ENCODE measurements at regions not wholly inside any gene's neighbourhood (a gene's known extent, or its start where the extent isn't known, plus 50 kb on each side); places are given as distances from the start of the nearest gene placed in this dataset.
"Not testable (repeated sequence)": the region's sequence is repeated elsewhere in the genome, so short reads cannot be mapped to it uniquely, and the experiment has no call there.

GRCh38 chr14:27314231-27314630 is 716.4 kb upstream of the NOVA1 start:
- H3K9me3 Mint-ChIP-seq = peaks cover 0 to 26% (median 6%) of the 10 kb centered on the region in 7 donors
- Histone ChIP-seq H3K36me3 (ENCODE audit: control insufficient read depth, insufficient read depth, low read length) (no peaks in the 10 kb centered on the region), H3K9me3 (ENCODE audit: control insufficient read depth in 2 of 2, low read length in 2 of 2) (peaks cover 2 to 28% of the 10 kb centered on the region in 2 experiments), H3K27me3 (ENCODE audit: control insufficient read depth, insufficient read depth, low read length) (no peaks in the 10 kb centered on the region), H3K4me1 (ENCODE audit: control insufficient read depth, insufficient read depth, low read length, poor library complexity, severe bottlenecking) (no peaks in the 10 kb centered on the region), H3K4me3 (ENCODE audit: low read depth, low read length) (no peak overlapping the region), H3K27ac (ENCODE audit: insufficient read depth, low read length, poor library complexity, severe bottlenecking) (no peak overlapping the region)
- H3K27ac Mint-ChIP-seq = no peak overlapping the region
- no peaks in the 10 kb centered on the region for H3K36me3 Mint-ChIP-seq
- peak overlapping the region in 1 of 4 donors; percentile 21 for H3K4me3 Mint-ChIP-seq
- H3K4me1 Mint-ChIP-seq = no peaks in the 10 kb centered on the region
- ATAC-seq (ENCODE audit: low read depth in 2 of 2) (no peak), DNase-seq (no peak)
- no peaks in the 10 kb centered on the region for H3K27me3 Mint-ChIP-seq

DNA sequence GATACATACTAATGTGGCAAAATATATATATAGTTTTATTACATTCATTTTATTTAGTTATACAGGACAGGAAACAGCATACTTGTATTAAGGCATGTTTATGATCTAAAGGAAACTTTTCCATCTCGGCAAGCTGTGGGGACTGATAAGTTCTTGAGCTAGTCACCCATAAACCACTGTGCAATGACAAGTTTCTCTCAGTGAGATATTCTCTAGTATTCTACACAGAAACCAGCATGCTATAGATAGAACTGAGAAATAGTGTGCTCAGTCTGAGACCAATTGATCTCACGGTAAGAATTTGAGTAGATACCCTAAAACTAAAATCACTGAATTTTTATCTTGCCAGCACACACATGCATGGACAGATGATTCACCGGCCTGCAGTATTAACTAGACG is 717.6 kb upstream of the NOVA1 start:
- H3K27ac Mint-ChIP-seq = no peak overlapping the region
- ATAC-seq (ENCODE audit: low read depth in 2 of 2) (no peak), DNase-seq (no peak)
- H3K4me3 Mint-ChIP-seq = no peak overlapping the region
- no peaks in the 10 kb centered on the region for H3K4me1 Mint-ChIP-seq
- Histone ChIP-seq H3K27ac (ENCODE audit: insufficient read depth, low read length, poor library complexity, severe bottlenecking) (no peak overlapping the region), H3K36me3 (ENCODE audit: control insufficient read depth, insufficient read depth, low read length) (no peaks in the 10 kb centered on the region), H3K4me3 (ENCODE audit: low read depth, low read length) (no peak overlapping the region), H3K27me3 (ENCODE audit: control insufficient read depth, insufficient read depth, low read length) (no peaks in the 10 kb centered on the region), H3K4me1 (ENCODE audit: control insufficient read depth, insufficient read depth, low read length, poor library complexity, severe bottlenecking) (no peaks in the 10 kb centered on the region), H3K9me3 (ENCODE audit: control insufficient read depth in 2 of 2, low read length in 2 of 2) (peaks cover 0 to 21% of the 10 kb centered on the region in 2 experiments)
- H3K36me3 Mint-ChIP-seq = no peaks in the 10 kb centered on the region
- H3K9me3 Mint-ChIP-seq = peaks cover 0 to 24% (median 6%) of the 10 kb centered on the region in 7 donors
- H3K27me3 Mint-ChIP-seq = no peaks in the 10 kb centered on the region

DNA sequence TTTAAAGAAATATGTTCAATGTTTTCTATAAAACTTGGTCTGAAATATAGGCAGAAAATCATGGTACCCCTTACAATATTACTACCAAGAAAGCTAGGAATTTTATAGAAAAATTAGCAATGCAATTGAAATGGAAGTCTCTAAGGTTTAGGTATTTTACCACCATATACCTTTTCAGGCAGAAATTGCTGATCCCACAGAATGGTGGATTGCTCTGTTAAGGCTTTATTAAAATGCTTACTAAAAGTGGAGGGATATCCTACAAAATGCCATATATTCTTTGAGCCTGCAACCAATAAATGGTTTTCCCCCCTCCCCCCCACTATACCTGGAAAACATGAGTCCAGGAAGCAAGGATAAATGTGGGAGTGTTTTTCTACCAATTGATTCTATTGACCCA is 718.1 kb upstream of the NOVA1 start:
- H3K4me1 ChIP-seq (ENCODE audit: control insufficient read depth, insufficient read depth, low read length, poor library complexity, severe bottlenecking) = no peaks in the 10 kb centered on the region
- Mint-ChIP-seq H3K27ac (no peak overlapping the region), H3K4me1 (no peaks in the 10 kb centered on the region), H3K36me3 (no peaks in the 10 kb centered on the region), H3K9me3 (peaks cover 0 to 20% (median 6%) of the 10 kb centered on the region in 7 donors), H3K4me3 (no peak overlapping the region), H3K27me3 (no peaks in the 10 kb centered on the region)
- H3K9me3 ChIP-seq (ENCODE audit: control insufficient read depth in 2 of 2, low read length in 2 of 2) = peaks cover 0 to 17% of the 10 kb centered on the region in 2 experiments
- no peak overlapping the region for H3K4me3 ChIP-seq (ENCODE audit: low read depth, low read length)
- ATAC-seq (ENCODE audit: low read depth in 2 of 2) (no peak), DNase-seq (no peak)
- H3K36me3 ChIP-seq (ENCODE audit: control insufficient read depth, insufficient read depth, low read length) = no peaks in the 10 kb centered on the region
- H3K27me3 ChIP-seq (ENCODE audit: control insufficient read depth, insufficient read depth, low read length) = no peaks in the 10 kb centered on the region
- no peak overlapping the region for H3K27ac ChIP-seq (ENCODE audit: insufficient read depth, low read length, poor library complexity, severe bottlenecking)

DNA sequence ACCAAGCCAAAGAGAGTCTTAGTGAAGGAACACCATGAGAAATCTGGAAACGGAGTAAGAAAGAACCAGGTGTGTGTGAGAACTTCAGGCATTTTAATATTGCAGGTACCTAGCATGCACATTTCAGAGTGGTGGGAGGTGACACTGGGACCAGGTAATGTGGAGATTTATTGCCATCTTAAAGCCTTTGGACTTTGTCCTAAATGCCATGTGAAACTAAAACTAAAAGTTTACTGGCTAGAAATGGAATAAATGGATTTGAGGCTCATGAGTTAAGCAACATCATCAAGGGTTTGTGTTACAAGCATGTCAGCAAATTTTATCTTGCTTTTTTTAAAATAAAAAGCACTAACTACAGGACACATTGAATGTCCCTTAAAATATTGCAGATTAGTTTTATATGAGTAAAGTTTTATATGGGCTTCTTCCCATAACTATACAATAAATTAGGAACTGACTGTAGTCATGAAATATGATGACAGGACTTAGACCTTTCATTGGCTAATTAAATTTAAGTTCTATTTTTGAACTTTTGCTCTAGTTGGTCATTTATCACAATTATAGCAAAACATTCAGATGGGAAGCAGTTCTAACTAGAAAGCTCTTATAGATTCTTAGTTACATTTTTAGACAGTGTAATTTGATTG is 721.1 kb upstream of the NOVA1 start:
- Mint-ChIP-seq H3K4me3 (no peak overlapping the region), H3K27ac (no peak overlapping the region)

GRCh38 chr14:27320261-27320660 is 722.4 kb upstream of the NOVA1 start:
- no peak overlapping the region for H3K27ac ChIP-seq (ENCODE audit: insufficient read depth, low read length, poor library complexity, severe bottlenecking)
- Mint-ChIP-seq H3K36me3 (no peaks in the 10 kb centered on the region), H3K27me3 (no peaks in the 10 kb centered on the region), H3K4me1 (no peaks in the 10 kb centered on the region), H3K4me3 (no peak overlapping the region), H3K9me3 (peaks cover 0 to 19% (median 7%) of the 10 kb centered on the region in 7 donors), H3K27ac (no peak overlapping the region)
- H3K4me1 ChIP-seq (ENCODE audit: control insufficient read depth, insufficient read depth, low read length, poor library complexity, severe bottlenecking) = no peaks in the 10 kb centered on the region
- peaks cover 0 to 7% of the 10 kb centered on the region in 2 experiments for H3K9me3 ChIP-seq (ENCODE audit: control insufficient read depth in 2 of 2, low read length in 2 of 2)
- no peaks in the 10 kb centered on the region for H3K36me3 ChIP-seq (ENCODE audit: control insufficient read depth, insufficient read depth, low read length)
- DNase-seq = no peak
- no peaks in the 10 kb centered on the region for H3K27me3 ChIP-seq (ENCODE audit: control insufficient read depth, insufficient read depth, low read length)
- H3K4me3 ChIP-seq (ENCODE audit: low read depth, low read length) = no peak overlapping the region
- no peak for ATAC-seq (ENCODE audit: low read depth in 2 of 2)

More for the DNA sequence above, 721.1 kb upstream of the NOVA1 start:
- no peaks in the 10 kb centered on the region for H3K27me3 Mint-ChIP-seq
- Histone ChIP-seq H3K27me3 (ENCODE audit: control insufficient read depth, insufficient read depth, low read length) (no peaks in the 10 kb centered on the region), H3K27ac (ENCODE audit: insufficient read depth, low read length, poor library complexity, severe bottlenecking) (no peak overlapping the region), H3K36me3 (ENCODE audit: control insufficient read depth, insufficient read depth, low read length) (no peaks in the 10 kb centered on the region), H3K4me1 (ENCODE audit: control insufficient read depth, insufficient read depth, low read length, poor library complexity, severe bottlenecking) (no peaks in the 10 kb centered on the region), H3K4me3 (ENCODE audit: low read depth, low read length) (no peak overlapping the region), H3K9me3 (ENCODE audit: control insufficient read depth in 2 of 2, low read length in 2 of 2) (peaks cover 0 to 7% of the 10 kb centered on the region in 2 experiments)
- DNase-seq (no peak), ATAC-seq (ENCODE audit: low read depth in 2 of 2) (no peak)
- no peaks in the 10 kb centered on the region for H3K36me3 Mint-ChIP-seq
- no peaks in the 10 kb centered on the region for H3K4me1 Mint-ChIP-seq
- peaks cover 0 to 22% (median 5%) of the 10 kb centered on the region in 7 donors for H3K9me3 Mint-ChIP-seq

DNA sequence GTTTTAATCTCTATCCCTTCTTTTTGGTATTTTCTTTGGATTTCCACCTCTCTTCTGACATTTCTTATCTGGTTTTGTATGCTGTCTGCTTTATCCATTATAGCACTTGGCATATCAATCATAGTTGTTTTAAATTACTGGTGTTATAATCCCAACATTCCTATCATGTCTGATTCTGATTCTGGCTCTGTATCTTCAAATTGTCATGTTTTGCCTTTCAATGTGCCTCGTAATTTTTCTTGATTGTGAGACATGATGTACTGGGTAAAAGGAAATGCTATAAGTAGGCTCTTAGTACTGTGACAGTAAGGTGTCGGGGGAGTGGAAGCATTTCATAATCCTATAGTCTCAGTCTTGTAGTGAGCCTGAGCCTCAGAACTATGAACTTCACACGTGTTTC is 729.3 kb upstream of the NOVA1 start:
- Mint-ChIP-seq H3K4me3 (no peak overlapping the region), H3K27ac (no peak overlapping the region), H3K36me3 (no peaks in the 10 kb centered on the region), H3K9me3 (peaks cover 3 to 34% (median 12%) of the 10 kb centered on the region in 7 donors), H3K4me1 (no peaks in the 10 kb centered on the region), H3K27me3 (no peaks in the 10 kb centered on the region)
- no peaks in the 10 kb centered on the region for H3K4me1 ChIP-seq (ENCODE audit: control insufficient read depth, insufficient read depth, low read length, poor library complexity, severe bottlenecking)
- no peak overlapping the region for H3K27ac ChIP-seq (ENCODE audit: insufficient read depth, low read length, poor library complexity, severe bottlenecking)
- DNase-seq = no peak
- no peaks in the 10 kb centered on the region for H3K36me3 ChIP-seq (ENCODE audit: control insufficient read depth, insufficient read depth, low read length)
- H3K9me3 ChIP-seq (ENCODE audit: control insufficient read depth in 2 of 2, low read length in 2 of 2) = peaks cover 5 to 6% of the 10 kb centered on the region in 2 experiments
- no peak for ATAC-seq (ENCODE audit: low read depth in 2 of 2)
- H3K4me3 ChIP-seq (ENCODE audit: low read depth, low read length) = no peak overlapping the region
- no peaks in the 10 kb centered on the region for H3K27me3 ChIP-seq (ENCODE audit: control insufficient read depth, insufficient read depth, low read length)

- peaks cover 3 to 44% (median 17%) of the 10 kb centered on the region in 7 donors for H3K9me3 Mint-ChIP-seq
- ATAC-seq (ENCODE audit: low read depth in 2 of 2) = no peak
- no peak overlapping the region for H3K27ac ChIP-seq (ENCODE audit: insufficient read depth, low read length, poor library complexity, severe bottlenecking)
Measured at GRCh38 chr14:27338012-27338411, 740.2 kb upstream of the NOVA1 start.

GRCh38 chr14:27363036-27363435 is 765.2 kb upstream of the NOVA1 start:
- not testable (repeated sequence) for DNase-seq; H3K4me1 Mint-ChIP-seq; H3K36me3 Mint-ChIP-seq; H3K27me3 Mint-ChIP-seq; H3K27ac ChIP-seq (ENCODE audit: insufficient read depth, low read length, poor library complexity, severe bottlenecking); ATAC-seq (ENCODE audit: low read depth in 2 of 2); H3K36me3 ChIP-seq (ENCODE audit: control insufficient read depth, insufficient read depth, low read length); H3K27ac Mint-ChIP-seq; H3K4me1 ChIP-seq (ENCODE audit: control insufficient read depth, insufficient read depth, low read length, poor library complexity, severe bottlenecking); H3K4me3 Mint-ChIP-seq; H3K9me3 ChIP-seq (ENCODE audit: control insufficient read depth in 2 of 2, low read length in 2 of 2); H3K27me3 ChIP-seq (ENCODE audit: control insufficient read depth, insufficient read depth, low read length); H3K4me3 ChIP-seq (ENCODE audit: low read depth, low read length)
- peaks cover 0 to 34% (median 13%) of the 10 kb centered on the region in 7 donors for H3K9me3 Mint-ChIP-seq

More at GRCh38 chr14:27338012-27338411, 740.2 kb upstream of the NOVA1 start:
- Mint-ChIP-seq H3K4me3 (no peak overlapping the region), H3K4me1 (no peaks in the 10 kb centered on the region), H3K36me3 (no peaks in the 10 kb centered on the region), H3K27ac (no peak overlapping the region), H3K27me3 (no peaks in the 10 kb centered on the region)
- Histone ChIP-seq H3K27me3 (ENCODE audit: control insufficient read depth, insufficient read depth, low read length) (no peaks in the 10 kb centered on the region), H3K36me3 (ENCODE audit: control insufficient read depth, insufficient read depth, low read length) (no peaks in the 10 kb centered on the region), H3K4me1 (ENCODE audit: control insufficient read depth, insufficient read depth, low read length, poor library complexity, severe bottlenecking) (no peaks in the 10 kb centered on the region), H3K9me3 (ENCODE audit: control insufficient read depth in 2 of 2, low read length in 2 of 2) (peaks cover 2 to 19% of the 10 kb centered on the region in 2 experiments), H3K4me3 (ENCODE audit: low read depth, low read length) (no peak overlapping the region)
- DNase-seq = no peak

Data from CD4-positive, CD25-positive, alpha-beta regulatory T cell (primary cell).